ENCODE measurements at regions not wholly inside any gene's neighbourhood (a gene's known extent, or its start where the extent isn't known, plus 50 kb on each side); places are given as distances from the start of the nearest gene placed in this dataset.

GRCh38 chr16:79982862-79983261, 382.3 kb upstream of the MAF start:
- TF ChIP-seq POLR2A (IDR thresholded peaks at IDR 0.05; ENCODE audit: low read depth, low read length) (no peak), POLR2AphosphoS5 (IDR thresholded peaks at IDR 0.05; ENCODE audit: low read depth, low read length) (no peak), POU2F2 (IDR thresholded peaks at IDR 0.05; ENCODE audit: low read depth, low read length) (no peak)
